HG03571 (cell line): ENCODE measurements at regions not wholly inside any gene's neighbourhood (a gene's known extent, or its start where the extent isn't known, plus 50 kb on each side); places are given as distances from the start of the nearest gene placed in this dataset.

ENCODE experiments used
- ATAC-seq: cut with Tn5 transposase; IDR thresholded peaks from one replicate; pipeline ENCODE4 v1.9.1; 2021; ENCODE audit not compliant: unreplicated experiment

GRCh38 chr4:63526251-63526650 lies 883.0 kb downstream of the TECRL start:
- ATAC-seq = no peak

- no peak for ATAC-seq
Measured at GRCh38 chr4:63524764-63525163, 884.5 kb downstream of the TECRL start.

- ATAC-seq = no peak
Measured at GRCh38 chr4:63505714-63506460, 903.4 kb downstream of the TECRL start.

- ATAC-seq = no peak
Measured at GRCh38 chr4:63493265-63493664, 916.0 kb downstream of the TECRL start.

GRCh38 chr4:63492515-63492914 lies 916.7 kb downstream of the TECRL start:
- no peak for ATAC-seq

GRCh38 chr4:63464393-63464792 lies 944.9 kb downstream of the TECRL start:
- ATAC-seq = no peak

- ATAC-seq = no peak
Measured at GRCh38 chr4:63460075-63460474, 949.2 kb downstream of the TECRL start.

GRCh38 chr4:63459329-63459728 lies 949.9 kb downstream of the TECRL start:
- no peak for ATAC-seq

GRCh38 chr4:63458010-63458409 lies 951.2 kb downstream of the TECRL start:
- ATAC-seq = no peak

- no peak for ATAC-seq
Measured at GRCh38 chr4:63440236-63440635, 969.0 kb downstream of the TECRL start.

GRCh38 chr4:63430105-63430504 lies 979.1 kb downstream of the TECRL start:
- no peak for ATAC-seq

GRCh38 chr4:63396269-63396668 lies 1013.0 kb downstream of the TECRL start:
- ATAC-seq = no peak

GRCh38 chr4:63393544-63393943 lies 1015.7 kb downstream of the TECRL start:
- ATAC-seq = no peak

- ATAC-seq = no peak
Measured at GRCh38 chr4:63379750-63380522, 1029.3 kb downstream of the TECRL start.

GRCh38 chr4:63371001-63371400 lies 1038.2 kb downstream of the TECRL start:
- no peak for ATAC-seq

- no peak for ATAC-seq
Measured at GRCh38 chr4:63361628-63362027, 1047.6 kb downstream of the TECRL start.

GRCh38 chr4:63361066-63361465 lies 1048.2 kb downstream of the TECRL start:
- no peak for ATAC-seq

- ATAC-seq = no peak
Measured at GRCh38 chr4:63349674-63350025, 1059.6 kb downstream of the TECRL start.

- no peak for ATAC-seq
Measured at GRCh38 chr4:63348735-63349673, 1060.2 kb downstream of the TECRL start.

- ATAC-seq = no peak
Measured at GRCh38 chr4:63325140-63325539, 1084.1 kb downstream of the TECRL start.

- ATAC-seq = no peak
Measured at GRCh38 chr4:63316633-63317032, 1092.6 kb downstream of the TECRL start.
